Endothelial cell of umbilical vein (primary cell): ENCODE measurements at regions not wholly inside any gene's neighbourhood (a gene's known extent, or its start where the extent isn't known, plus 50 kb on each side); places are given as distances from the start of the nearest gene placed in this dataset.

Experiments
- BruUV-seq: library from RNA; stranded (reverse); fragments of 400-500 nt; replicated peaks from 2 replicates; lab custom pipeline; 2021; lab: Mats Ljungman, UMichigan
- CTCF ChIA-PET: fragments of 300-600, 350-600 bp; sonication (Branson Sonifier 250); formaldehyde crosslinking; loops from one replicate; lab custom pipeline; 2021; ENCODE audit warnings: antibody characterized with exemption, inconsistent platforms; lab: Charles Lee
- POLR2A ChIA-PET: fragments of 300-600, 350-600 bp; sonication (Branson Sonifier 250); formaldehyde crosslinking; loops from one replicate; lab custom pipeline; 2021; ENCODE audit warnings: antibody characterized with exemption, inconsistent platforms; lab: Charles Lee
- DNase-seq: peaks from one replicate; pipeline ENCODE4 v3.0.0-alpha.2; 2011; ENCODE audit warnings: low read depth, low spot score
- FAIRE-seq: peaks from 2 replicates; lab custom pipeline; 2011; peaks lifted over from hg19 to GRCh38; lab: Jason Lieb, UNC
- H2AFZ ChIP-seq: 2 replicates; pipeline ENCODE4 v1.6.0; 2012; ENCODE audit warnings: low read depth, low read length, control low read depth, inconsistent platforms
- H3K27ac ChIP-seq: 2 replicates; pipeline ENCODE4 v1.5.1; 2011; ENCODE audit warnings: low read depth, mild to moderate bottlenecking, control low read depth, low read length, moderate library complexity; ENCODE audit not compliant: insufficient read depth
- H3K27me3 ChIP-seq, 2 experiments: 2 replicates each; pipeline versions ENCODE4 v1.6.0 to v1.6.1; 2011; ENCODE audit warnings: low read length in 2 of 2, mixed read lengths in 1 of 2; ENCODE audit not compliant: control insufficient read depth in 2 of 2, insufficient read depth in 2 of 2
- H3K36me3 ChIP-seq, 2 experiments: 2 replicates in 1 of 2; 3 replicates in 1 of 2; pipeline ENCODE4 v1.5.1; 2011; ENCODE audit warnings: low read length in 2 of 2, mild to moderate bottlenecking in 1 of 2, moderate library complexity in 1 of 2; ENCODE audit not compliant: control insufficient read depth in 2 of 2, insufficient read depth in 2 of 2; ENCODE audit errors: extremely low read depth in 1 of 2
- H3K4me1 ChIP-seq: 3 replicates; pipeline ENCODE4 v1.5.1; 2011; ENCODE audit warnings: mild to moderate bottlenecking, low read length; ENCODE audit not compliant: control insufficient read depth, insufficient read depth; ENCODE audit errors: extremely low read depth
- H3K4me2 ChIP-seq: 2 replicates; pipeline ENCODE4 v1.6.1; 2011; ENCODE audit warnings: low read length, control low read depth, mixed read lengths; ENCODE audit not compliant: insufficient read depth
- H3K4me3 ChIP-seq, 3 experiments: fragments of 200-600 bp in 1 of 3; sonication (generic), shearing (Covaris generic) in 1 of 3; replicated peaks in 1 of 3; 2 replicates each; pipeline ENCODE4 v1.5.1; 2011 to 2016; ENCODE audit warnings: control low read depth in 3 of 3, low read length in 3 of 3, mild to moderate bottlenecking in 2 of 3, inconsistent platforms in 1 of 3, low read depth in 1 of 3, moderate library complexity in 1 of 3; ENCODE audit not compliant: insufficient read depth in 1 of 3
- H3K79me2 ChIP-seq: 2 replicates; pipeline ENCODE4 v1.6.0; 2012; ENCODE audit warnings: low read length, inconsistent platforms; ENCODE audit not compliant: control insufficient read depth, insufficient read depth
- H3K9ac ChIP-seq: replicated peaks from 2 replicates; pipeline ENCODE3; 2011; ENCODE audit warnings: low read length, control low read depth; ENCODE audit not compliant: insufficient read depth; ENCODE audit errors: extremely low read depth
- H3K9me1 ChIP-seq: replicated peaks from 3 replicates; pipeline ENCODE4 v1.6.0; 2011; ENCODE audit warnings: mild to moderate bottlenecking, low read length; ENCODE audit not compliant: control insufficient read depth, insufficient read depth; ENCODE audit errors: extremely low read depth
- H3K9me3 ChIP-seq: replicated peaks from 2 replicates; pipeline ENCODE4 v1.5.1; 2012; ENCODE audit warnings: low read length, inconsistent platforms; ENCODE audit not compliant: control insufficient read depth, insufficient read depth
- H4K20me1 ChIP-seq: replicated peaks from 2 replicates; pipeline ENCODE3; 2011; ENCODE audit warnings: mild to moderate bottlenecking, low read length; ENCODE audit not compliant: control insufficient read depth, insufficient read depth; ENCODE audit errors: extremely low read depth
- CTCF ChIP-seq, 2 donors: IDR thresholded peaks; 1 replicate in 1 of 2; 2 replicates in 1 of 2; pipeline ENCODE4 v1.5.1; 2011; ENCODE audit warnings: low read length in 2 of 2, mild to moderate bottlenecking in 2 of 2, moderate library complexity in 2 of 2, control low read depth in 1 of 2, inconsistent platforms in 1 of 2, low read depth in 1 of 2; ENCODE audit not compliant: insufficient read depth in 1 of 2; ENCODE audit errors: extremely low read depth in 1 of 2
- EZH2 ChIP-seq: IDR thresholded peaks from 2 replicates; pipeline ENCODE4 v1.6.1; 2012; ENCODE audit warnings: borderline replicate concordance, low read depth, mild to moderate bottlenecking, moderate library complexity, low read length, inconsistent platforms; ENCODE audit not compliant: severe bottlenecking
- GATA2 ChIP-seq: IDR thresholded peaks from 2 replicates; pipeline ENCODE4 v1.7.0; 2011; ENCODE audit warnings: low read depth, mild to moderate bottlenecking, moderate library complexity, mixed read lengths, low read length; ENCODE audit not compliant: insufficient read length, insufficient read depth
- JUN ChIP-seq: IDR thresholded peaks from 2 replicates; pipeline ENCODE4 v1.6.1; 2011; ENCODE audit warnings: borderline replicate concordance, low read depth; ENCODE audit not compliant: insufficient read length, insufficient read depth
- MAX ChIP-seq: IDR thresholded peaks from 2 replicates; pipeline ENCODE4 v1.6.1; 2011; ENCODE audit not compliant: insufficient read depth, insufficient read length
- MYC ChIP-seq: IDR thresholded peaks from one replicate; pipeline ENCODE4 v1.6.1; 2011; ENCODE audit warnings: mild to moderate bottlenecking, low read depth, low read length
- POLR2AphosphoS5 ChIP-seq: IDR thresholded peaks from 2 replicates; pipeline ENCODE4 v1.6.1; 2012; ENCODE audit warnings: low read depth, mild to moderate bottlenecking, control low read depth, low read length, moderate library complexity; ENCODE audit not compliant: insufficient read depth
- dilution Hi-C: fragments of 300-500 bp; cut with MboI; formaldehyde crosslinking; loops from one replicate; pipeline ENCODE4 v1.15.0; 2019; ENCODE audit warnings: low sequenced_read_pairs; ENCODE audit not compliant: extremely low pct_ligation_motif_present
- intact Hi-C: fragments of 100-400 bp; cut with micrococcal nuclease; formaldehyde crosslinking; loops from one replicate; pipeline ENCODE4 v1.10.0; 2022

GRCh38 chr1:110260194-110260593 lies 50.1 kb downstream of the KCNC4 start:
- H3K79me2 ChIP-seq = no peaks in the 10 kb centered on the region
- H3K9me1 ChIP-seq = no peaks in the 10 kb centered on the region
- FAIRE-seq (no peak), DNase-seq (no peak)
- H3K27ac ChIP-seq = no peak overlapping the region
- dilution Hi-C loops = no loop called here
- no peak overlapping the region for H3K4me3 ChIP-seq
- POLR2A ChIA-PET = no interaction called here
- intact Hi-C loops = loop anchor here (10.0 kb wide), 1 partner anchor 45 kb away; the partner anchor contains the start of gene KCNC4
- no peaks in the 10 kb centered on the region for H3K36me3 ChIP-seq
- no TSS peak for BruUV-seq
- no peak for TF ChIP-seq CTCF (IDR thresholded peaks at IDR 0.05; ENCODE audit: extremely low read depth in 1 of 2, insufficient read depth in 1 of 2, low read depth in 1 of 2, low read length in 2 of 2)
- no peak for TF ChIP-seq MAX
- TF ChIP-seq GATA2 = no peak
- no peak for TF ChIP-seq EZH2
- TF ChIP-seq POLR2AphosphoS5 = no peak
- no peak for TF ChIP-seq JUN
- no peak for TF ChIP-seq MYC
- no peaks in the 10 kb centered on the region for H3K9me3 ChIP-seq
- H3K4me2 ChIP-seq = no peak overlapping the region
- CTCF ChIA-PET = interaction anchor here (0.8 to 1.7 kb wide), 2 partner anchors 11 to 53 kb away, joined by 3 to 6 read pairs; no protein-coding TSS in a partner anchor
- no peak overlapping the region for H3K9ac ChIP-seq
- H3K4me1 ChIP-seq = peaks cover 11% of the 10 kb centered on the region
- no peaks in the 10 kb centered on the region for H4K20me1 ChIP-seq
- peaks cover 0 to 4% of the 10 kb centered on the region in 2 experiments for H3K27me3 ChIP-seq
- no peak overlapping the region for H2AFZ ChIP-seq
